ENCODE measurements at regions not wholly inside any gene's neighbourhood (a gene's known extent, or its start where the extent isn't known, plus 50 kb on each side); places are given as distances from the start of the nearest gene placed in this dataset.
A peak's percentile ranks its signal among the peaks of the same experiment; 100 is the strongest.
"Not testable (repeated sequence)": the region's sequence is repeated elsewhere in the genome, so short reads cannot be mapped to it uniquely, and the experiment has no call there.

GRCh38 chr2:95654897-95655296, 63.1 kb downstream of the TRIM43 start:
- DNase-seq (ENCODE audit: low read depth in 1 of 2, low spot score in 1 of 2); H3K9me3 ChIP-seq; H3K4me2 ChIP-seq; FAIRE-seq; H3K4me1 ChIP-seq; CTCF ChIA-PET; ATAC-seq; POLR2A ChIA-PET; H3K4me3 ChIP-seq; H3K27ac ChIP-seq: not testable (repeated sequence)
- WGBS (ENCODE audit: missing lambda C conversion rate), result no CpG with 5 or more reads among the region's 3 CpGs

GRCh38 chr2:95656553-95656952, 64.8 kb downstream of the TRIM43 start:
- CTCF ChIA-PET; DNase-seq (ENCODE audit: low read depth in 1 of 2, low spot score in 1 of 2); H3K4me2 ChIP-seq; H3K4me1 ChIP-seq; H3K27ac ChIP-seq; H3K4me3 ChIP-seq; POLR2A ChIA-PET; ATAC-seq; FAIRE-seq; H3K9me3 ChIP-seq: not testable (repeated sequence)
- WGBS (ENCODE audit: missing lambda C conversion rate), result 17% methylated on average over 1 of the region's 1 CpG

DNA sequence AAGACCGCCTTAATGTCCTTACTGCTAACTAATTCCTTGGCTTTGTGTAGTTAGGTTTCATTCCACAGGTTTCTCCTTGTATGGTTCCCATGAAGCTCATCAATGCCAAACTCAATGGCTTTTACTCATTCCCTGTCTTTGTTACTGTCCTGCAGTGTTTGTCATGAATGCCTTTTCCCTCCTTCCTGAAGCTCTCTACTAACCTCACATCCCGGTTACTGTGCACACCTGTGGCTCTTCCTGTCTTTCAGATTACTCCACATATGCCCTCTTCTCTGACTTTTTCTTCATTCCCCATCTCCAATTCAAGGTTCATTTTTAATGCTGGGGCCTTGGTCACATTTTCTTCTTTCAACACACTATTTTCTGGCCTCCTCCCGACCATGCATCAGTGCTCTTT, 66.1 kb downstream of the TRIM43 start:
- H3K9me3 ChIP-seq; H3K4me3 ChIP-seq; H3K4me1 ChIP-seq; ATAC-seq; H3K27ac ChIP-seq; CTCF ChIA-PET; POLR2A ChIA-PET; H3K4me2 ChIP-seq; DNase-seq (ENCODE audit: low read depth in 1 of 2, low spot score in 1 of 2); FAIRE-seq: not testable (repeated sequence)
- 75% methylated on average over 3 of the region's 3 CpGs for WGBS (ENCODE audit: missing lambda C conversion rate)

DNA sequence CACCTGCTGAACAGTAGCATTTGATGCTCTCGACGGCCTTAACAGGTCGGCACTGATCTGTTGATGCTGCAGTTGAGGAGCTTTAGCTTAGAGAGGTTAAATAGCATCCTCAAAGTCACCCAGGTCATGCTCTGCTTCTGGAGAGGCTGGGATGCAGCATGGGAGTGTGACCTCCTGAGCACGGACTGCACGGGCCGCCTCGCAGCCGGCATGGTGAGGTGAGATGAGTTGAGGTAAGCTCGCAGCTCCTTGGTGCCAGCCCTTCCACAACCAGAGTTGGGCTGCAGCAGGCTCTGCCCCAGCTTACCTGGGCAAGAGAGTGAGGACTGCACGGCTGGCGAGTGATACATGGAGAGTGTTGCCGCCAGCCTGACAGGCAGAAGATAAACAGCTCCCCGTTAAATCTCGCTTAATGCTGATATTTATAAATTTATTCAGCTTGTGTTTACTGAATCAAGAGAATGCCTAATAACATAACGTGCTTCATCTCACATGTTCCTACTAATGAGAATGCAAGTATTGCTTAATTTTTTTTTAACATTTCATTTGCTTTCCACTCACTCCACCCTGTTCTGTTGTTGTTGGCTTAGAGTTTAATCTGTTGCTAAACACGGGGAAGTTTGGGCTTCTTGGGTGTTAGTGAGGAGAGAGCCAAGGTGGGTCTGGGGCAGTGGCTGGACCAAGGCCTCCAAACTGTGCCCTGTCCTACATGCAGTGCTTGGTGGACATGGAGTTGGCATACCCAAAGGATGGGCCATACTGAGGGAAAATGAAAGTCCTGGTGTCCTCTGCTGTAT, 69.2 kb downstream of the TRIM43 start:
- DNase-seq (ENCODE audit: low read depth in 1 of 2, low spot score in 1 of 2); ATAC-seq; H3K4me3 ChIP-seq; H3K4me1 ChIP-seq; H3K27ac ChIP-seq; CTCF ChIA-PET; H3K4me2 ChIP-seq; FAIRE-seq; POLR2A ChIA-PET; H3K9me3 ChIP-seq: not testable (repeated sequence)
- whole genome bisulfite sequencing (ENCODE audit: missing lambda C conversion rate), result 66% methylated on average over 14 of the region's 16 CpGs

DNA sequence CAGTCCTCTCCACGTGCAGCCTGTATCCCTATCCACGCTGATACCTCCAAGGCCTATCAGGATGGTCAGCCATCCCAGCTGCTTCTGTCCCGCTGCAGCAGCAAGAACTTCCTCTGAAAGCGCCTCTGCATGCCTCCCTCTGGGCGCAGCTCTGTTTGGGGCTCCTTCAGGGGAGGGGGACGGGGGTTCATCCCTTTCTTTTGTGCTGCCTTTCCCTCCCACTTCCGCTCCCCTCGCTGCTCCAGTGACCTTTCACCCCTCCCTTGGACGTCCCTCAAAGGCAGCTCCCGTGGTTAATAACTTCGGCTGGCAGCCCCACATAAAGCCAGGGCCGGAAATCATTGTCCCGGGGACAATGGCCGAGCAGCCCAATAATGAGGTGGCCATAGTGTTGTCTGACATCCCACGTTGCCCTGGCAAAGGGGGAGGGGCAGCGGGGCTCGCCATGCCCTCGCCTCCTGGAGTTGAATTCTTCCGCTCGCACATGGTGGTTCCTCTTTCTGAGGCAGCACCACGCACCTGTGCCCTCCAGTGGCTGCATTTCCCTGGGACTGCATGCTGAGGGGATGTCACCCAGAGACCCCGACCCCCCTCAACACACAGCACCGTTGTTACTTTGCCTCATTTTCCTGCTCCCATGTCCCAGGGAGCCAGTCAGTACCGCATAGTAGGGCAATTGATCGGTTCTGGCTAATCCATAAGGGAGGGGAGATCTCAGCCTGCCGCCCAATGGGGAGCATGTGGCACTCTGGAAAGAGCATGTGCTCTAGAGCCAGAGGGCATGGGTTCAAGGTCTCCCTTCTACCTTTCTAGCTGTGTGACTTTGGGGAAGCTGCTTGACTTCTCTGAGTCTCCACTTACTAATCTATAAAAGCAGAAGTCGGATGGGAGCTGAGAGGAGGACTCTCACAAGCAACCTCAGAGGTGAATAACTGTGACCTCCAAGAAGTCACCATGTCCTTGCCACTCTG, 72.0 kb downstream of the TRIM43 start:
- H3K27ac ChIP-seq; ATAC-seq; CTCF ChIA-PET; H3K4me1 ChIP-seq; H3K9me3 ChIP-seq; POLR2A ChIA-PET; FAIRE-seq; H3K4me3 ChIP-seq; DNase-seq (ENCODE audit: low read depth in 1 of 2, low spot score in 1 of 2); H3K4me2 ChIP-seq: not testable (repeated sequence)
- WGBS (ENCODE audit: missing lambda C conversion rate), result 41% methylated on average over 15 of the region's 27 CpGs

DNA sequence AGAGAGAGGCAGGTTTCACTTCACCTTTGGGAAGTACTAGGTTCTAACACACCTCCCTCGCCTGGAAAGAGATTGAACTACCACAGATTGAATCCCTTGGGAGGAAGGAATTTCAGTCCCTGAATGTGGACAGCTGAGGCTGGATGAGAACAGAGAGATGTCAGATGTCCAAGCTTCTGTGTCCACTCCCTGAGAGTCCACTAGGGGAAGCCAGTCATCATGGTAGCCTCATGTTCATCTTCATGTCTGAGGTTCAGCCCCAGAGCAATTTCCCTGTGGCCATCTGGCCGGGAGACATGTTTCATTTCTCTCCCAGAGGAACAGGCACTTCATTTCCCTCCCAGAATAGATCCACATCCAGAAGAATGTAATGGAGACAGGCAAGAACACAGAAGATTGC, 74.8 kb downstream of the TRIM43 start:
- FAIRE-seq, H3K4me1 ChIP-seq, POLR2A ChIA-PET, H3K4me3 ChIP-seq, CTCF ChIA-PET, H3K27ac ChIP-seq, H3K4me2 ChIP-seq, H3K9me3 ChIP-seq: not testable (repeated sequence)
- peak in 1 of 2 experiments; percentile 12 for DNase-seq (ENCODE audit: low read depth in 1 of 2, low spot score in 1 of 2)
- peak; percentile 25 to 66; a peak in 3 of 6 replicates for ATAC-seq
- WGBS (ENCODE audit: missing lambda C conversion rate), result 4% methylated on average over 2 of the region's 2 CpGs

DNA sequence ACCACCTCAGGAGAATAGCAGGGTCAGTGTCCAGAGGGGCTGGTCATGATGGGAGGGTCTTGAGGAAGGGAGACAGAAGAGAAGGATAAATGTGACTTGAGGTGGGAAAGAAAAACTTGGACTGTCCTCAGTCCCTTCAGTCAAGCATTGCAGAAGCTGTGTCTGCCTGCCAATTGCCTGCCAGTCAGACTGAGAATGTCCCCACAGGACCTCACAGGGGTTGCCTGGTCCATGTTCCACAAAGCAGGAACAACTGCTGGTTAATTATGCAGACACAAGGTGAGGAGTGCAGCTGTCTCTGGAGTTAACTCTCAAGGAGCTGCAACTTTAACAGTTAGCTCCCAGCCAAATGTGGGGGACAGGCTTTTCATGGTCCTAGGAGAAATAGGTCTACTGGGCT, 75.7 kb downstream of the TRIM43 start:
- TF ChIP-seq NPAS2 (CRISPR knock-in tag; IDR thresholded peaks at IDR 0.05; ENCODE audit: borderline replicate concordance), result no peak
- no peak for TF ChIP-seq CBX8 (IDR thresholded peaks at IDR 0.05)
- no peak for DNase-seq (ENCODE audit: low read depth in 1 of 2, low spot score in 1 of 2)
- ChIA-PET CTCF (no interaction called here), POLR2A (no interaction called here)
- FAIRE-seq, result no peak
- no peak overlapping the region for H3K27ac ChIP-seq
- no peak overlapping the region for H3K4me3 ChIP-seq
- H3K4me2 ChIP-seq, result no peak overlapping the region
- no peak for ATAC-seq
- H3K4me1 ChIP-seq, result no peaks in the 10 kb centered on the region
- no peaks in the 10 kb centered on the region for H3K9me3 ChIP-seq

DNA sequence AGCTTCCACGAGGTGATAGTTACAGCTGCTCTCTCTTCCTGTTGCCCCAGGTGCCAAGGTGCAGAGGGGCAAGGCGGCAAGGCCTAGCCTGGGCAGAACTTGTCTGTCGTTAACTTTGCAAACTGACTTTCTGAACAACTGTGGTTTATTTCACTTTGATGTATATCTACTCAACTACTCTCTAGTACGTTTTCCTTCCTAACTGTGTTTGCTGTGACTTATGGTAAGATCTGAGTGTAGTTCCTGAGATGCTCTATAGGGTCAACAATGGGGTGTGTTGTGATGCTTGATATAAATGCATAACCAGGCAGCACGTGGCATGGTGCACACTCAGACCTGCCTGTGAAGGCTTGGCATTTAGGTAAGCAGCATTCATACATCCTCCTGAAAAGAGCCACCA, 77.1 kb downstream of the TRIM43 start:
- FAIRE-seq; H3K4me2 ChIP-seq; DNase-seq (ENCODE audit: low read depth in 1 of 2, low spot score in 1 of 2); H3K4me1 ChIP-seq; ATAC-seq; H3K27ac ChIP-seq; H3K9me3 ChIP-seq; CTCF ChIA-PET; POLR2A ChIA-PET; H3K4me3 ChIP-seq: not testable (repeated sequence)
- 16% methylated on average over 5 of the region's 5 CpGs for WGBS (ENCODE audit: missing lambda C conversion rate)
